Panc1 (cell line): ENCODE measurements at regions not wholly inside any gene's neighbourhood (a gene's known extent, or its start where the extent isn't known, plus 50 kb on each side); places are given as distances from the start of the nearest gene placed in this dataset.

ENCODE experiments used
- ATAC-seq: fragments of 200-7000 bp; cut with Tn5 transposase; 2 replicates; pipeline ENCODE4 v1.9.1; 2020; ENCODE audit warnings: mild to moderate bottlenecking, moderate library complexity
- BruUV-seq: library from RNA; stranded (reverse); fragments of 400-500 nt; replicated peaks from 2 replicates; lab custom pipeline; 2021; lab: Mats Ljungman, UMichigan
- CTCF ChIA-PET: fragments of 300-600 bp; sonication (Branson Sonifier 250); formaldehyde crosslinking; loops from one replicate; lab custom pipeline; 2022; ENCODE audit warnings: antibody characterized with exemption; lab: Charles Lee
- POLR2A ChIA-PET: fragments of 300-600 bp; sonication (Branson Sonifier 250); formaldehyde crosslinking; loops from one replicate; lab custom pipeline; 2022; ENCODE audit warnings: antibody characterized with exemption; lab: Charles Lee
- DNase-seq: peaks from one replicate; pipeline ENCODE4 v3.0.0-alpha.2; 2010; ENCODE audit warnings: low read depth, low spot score
- H3K27ac ChIP-seq: 2 replicates; pipeline ENCODE4 v1.5.1; 2011; ENCODE audit warnings: mild to moderate bottlenecking, low read length, inconsistent platforms
- H3K27me3 ChIP-seq: fragments of 200-500 bp; sonication (Bioruptor generic); 2 replicates; pipeline ENCODE4 v1.6.0; 2014; ENCODE audit warnings: low read length, inconsistent platforms; ENCODE audit not compliant: control insufficient read depth, insufficient read depth
- H3K36me3 ChIP-seq: fragments of 200-500 bp; sonication (Bioruptor generic); 2 replicates; pipeline ENCODE4 v1.5.1; 2014; ENCODE audit warnings: inconsistent platforms, mild to moderate bottlenecking, low read length, moderate library complexity; ENCODE audit not compliant: control insufficient read depth, insufficient read depth
- H3K4me1 ChIP-seq: 2 replicates; pipeline ENCODE4 v1.5.1; 2011; ENCODE audit warnings: inconsistent platforms, mild to moderate bottlenecking, low read length, moderate library complexity; ENCODE audit not compliant: control insufficient read depth, insufficient read depth
- H3K4me3 ChIP-seq, 2 experiments: 2 replicates each; pipeline ENCODE4 v1.5.1; 2011 to 2012; ENCODE audit warnings: low read depth in 2 of 2, low read length in 2 of 2, mild to moderate bottlenecking in 2 of 2, inconsistent platforms in 1 of 2, moderate library complexity in 1 of 2
- H3K9me3 ChIP-seq: fragments of 200-500 bp; sonication (Bioruptor generic); 2 replicates; pipeline ENCODE4 v1.5.1; 2014; ENCODE audit warnings: low read depth, mild to moderate bottlenecking, inconsistent platforms, low read length, moderate library complexity; ENCODE audit not compliant: control insufficient read depth, insufficient read depth
- CTCF ChIP-seq: fragments of 450-650 bp; IDR thresholded peaks from 2 replicates; pipeline ENCODE4 v1.5.1; 2017; ENCODE audit warnings: mild to moderate bottlenecking
- POLR2AphosphoS5 ChIP-seq: IDR thresholded peaks from 2 replicates; pipeline ENCODE4 v1.6.1; 2012; ENCODE audit warnings: mild to moderate bottlenecking, low read depth, low read length, moderate library complexity
- REST ChIP-seq, 2 experiments: IDR thresholded peaks; 2 replicates each; pipeline ENCODE4 v1.6.1; 2011 to 2012; ENCODE audit warnings: low read depth in 2 of 2, control low read depth in 1 of 2, low read length in 1 of 2, mild to moderate bottlenecking in 1 of 2, moderate library complexity in 1 of 2; ENCODE audit not compliant: insufficient read depth in 1 of 2
- SIN3A ChIP-seq: IDR thresholded peaks from 2 replicates; pipeline ENCODE4 v1.6.1; 2012; ENCODE audit warnings: low read depth, mild to moderate bottlenecking, low read length, moderate library complexity, borderline replicate concordance; ENCODE audit not compliant: insufficient read depth
- TCF7L2 ChIP-seq: IDR thresholded peaks from 2 replicates; pipeline ENCODE4 v1.6.1; 2011; ENCODE audit warnings: mild to moderate bottlenecking, low read depth, low read length, inconsistent platforms
- in situ Hi-C: cut with HindIII; loops from 2 replicates; pipeline ENCODE4 v1.10.0; 2016; ENCODE audit warnings: low sequenced_read_pairs, low pct_unique_long_range_greater_than_20kb
- intact Hi-C: fragments of 100-400 bp; cut with micrococcal nuclease; formaldehyde crosslinking; loops from one replicate; pipeline ENCODE4 v1.10.0; 2022; ENCODE audit not compliant: unreplicated experiment

- no peaks in the 10 kb centered on the region for H3K27me3 ChIP-seq
- DNase-seq (no peak), ATAC-seq (no peak)
- BruUV-seq = no TSS peak
- no peaks in the 10 kb centered on the region; the same call in 1 of the 2 replicates for H3K9me3 ChIP-seq
- H3K4me1 ChIP-seq = no peaks in the 10 kb centered on the region
- intact Hi-C loops = no loop called here
- TF ChIP-seq TCF7L2 = no peak
- no peak for TF ChIP-seq SIN3A
- TF ChIP-seq CTCF = no peak
- TF ChIP-seq POLR2AphosphoS5 = no peak
- TF ChIP-seq REST (IDR thresholded peaks at IDR 0.05; ENCODE audit: insufficient read depth in 1 of 2, low read depth in 2 of 2, low read length in 1 of 2) = no peak
- H3K27ac ChIP-seq = no peak overlapping the region
- ChIA-PET CTCF (no interaction called here), POLR2A (no interaction called here)
- H3K36me3 ChIP-seq = no peaks in the 10 kb centered on the region
- in situ Hi-C loops = no loop called here
- no peak overlapping the region for H3K4me3 ChIP-seq
Measured at GRCh38 chr12:90899456-90900182, 55.4 kb downstream of the CCER1 start.

- TF ChIP-seq SIN3A (no peak), POLR2AphosphoS5 (no peak), CTCF (no peak), REST (IDR thresholded peaks at IDR 0.05; ENCODE audit: insufficient read depth in 1 of 2, low read depth in 2 of 2, low read length in 1 of 2) (no peak), TCF7L2 (no peak)
- in situ Hi-C loops (no loop called here), intact Hi-C loops (no loop called here)
- Histone ChIP-seq H3K4me1 (no peaks in the 10 kb centered on the region), H3K36me3 (no peaks in the 10 kb centered on the region), H3K9me3 (no peaks in the 10 kb centered on the region), H3K27ac (no peak overlapping the region), H3K4me3 (no peak overlapping the region), H3K27me3 (no peaks in the 10 kb centered on the region)
- ATAC-seq (no peak), DNase-seq (no peak)
- ChIA-PET POLR2A (no interaction called here), CTCF (no interaction called here)
- BruUV-seq = no TSS peak
Measured at GRCh38 chr12:90897986-90898385, 57.0 kb downstream of the CCER1 start.
